HG02610 (cell line): ENCODE measurements at regions not wholly inside any gene's neighbourhood (a gene's known extent, or its start where the extent isn't known, plus 50 kb on each side); places are given as distances from the start of the nearest gene placed in this dataset.
"Not testable (repeated sequence)": the region's sequence is repeated elsewhere in the genome, so short reads cannot be mapped to it uniquely, and the experiment has no call there.

Experiments
- ATAC-seq: cut with Tn5 transposase; IDR thresholded peaks from one replicate; pipeline ENCODE4 v1.9.1; 2021; ENCODE audit warnings: mild to moderate bottlenecking, moderate library complexity; ENCODE audit not compliant: unreplicated experiment

GRCh38 chr5:29231154-29231553, 1962.3 kb upstream of the CDH6 start:
- no peak for ATAC-seq

GRCh38 chr5:29230591-29230990, 1962.9 kb upstream of the CDH6 start:
- ATAC-seq, result no peak

- ATAC-seq, result no peak
Measured at GRCh38 chr5:29229461-29229860, 1964.0 kb upstream of the CDH6 start.

GRCh38 chr5:29218138-29218537, 1975.3 kb upstream of the CDH6 start:
- ATAC-seq, result no peak

GRCh38 chr5:29214839-29215238, 1978.6 kb upstream of the CDH6 start:
- no peak for ATAC-seq

- no peak for ATAC-seq
Measured at GRCh38 chr5:29213475-29213874, 1980.0 kb upstream of the CDH6 start.

- no peak for ATAC-seq
Measured at GRCh38 chr5:29208024-29208423, 1985.5 kb upstream of the CDH6 start.

- ATAC-seq, result no peak
Measured at GRCh38 chr5:29203049-29203448, 1990.4 kb upstream of the CDH6 start.

- ATAC-seq, result no peak
Measured at GRCh38 chr5:29197631-29198454, 1995.6 kb upstream of the CDH6 start.

GRCh38 chr5:29193972-29194371, 1999.5 kb upstream of the CDH6 start:
- ATAC-seq, result no peak

GRCh38 chr5:29191269-29192048, 2002.0 kb upstream of the CDH6 start:
- not testable (repeated sequence) for ATAC-seq

GRCh38 chr5:29190398-29190797, 2003.1 kb upstream of the CDH6 start:
- ATAC-seq, result not testable (repeated sequence)

- not testable (repeated sequence) for ATAC-seq
Measured at GRCh38 chr5:29186380-29186779, 2007.1 kb upstream of the CDH6 start.

- ATAC-seq, result no peak
Measured at GRCh38 chr5:29185558-29185957, 2007.9 kb upstream of the CDH6 start.

- ATAC-seq, result no peak
Measured at GRCh38 chr5:29175774-29176173, 2017.7 kb upstream of the CDH6 start.

GRCh38 chr5:29170599-29170998, 2022.9 kb upstream of the CDH6 start:
- no peak for ATAC-seq

- no peak for ATAC-seq
Measured at GRCh38 chr5:29169886-29170285, 2023.6 kb upstream of the CDH6 start.

- ATAC-seq, result no peak
Measured at GRCh38 chr5:29162297-29162696, 2031.2 kb upstream of the CDH6 start.

GRCh38 chr5:29161399-29162291, 2031.8 kb upstream of the CDH6 start:
- ATAC-seq, result no peak

- ATAC-seq, result no peak
Measured at GRCh38 chr5:29157975-29158374, 2035.5 kb upstream of the CDH6 start.

- no peak for ATAC-seq
Measured at GRCh38 chr5:29150840-29151239, 2042.6 kb upstream of the CDH6 start.
